GM23338 (cell line): ENCODE measurements at regions not wholly inside any gene's neighbourhood (a gene's known extent, or its start where the extent isn't known, plus 50 kb on each side); places are given as distances from the start of the nearest gene placed in this dataset.
"Not testable (repeated sequence)": the region's sequence is repeated elsewhere in the genome, so short reads cannot be mapped to it uniquely, and the experiment has no call there.

Experiments
- CREB1 ChIP-seq: fragments of 250-450 bp; sonication (Bioruptor Pico); IDR thresholded peaks from 2 replicates; pipeline ENCODE4 v1.5.0; 2020; ENCODE audit warnings: low read depth, mild to moderate bottlenecking, moderate library complexity
- EZH2 ChIP-seq: fragments of 200-600 bp; sonication (generic); IDR thresholded peaks from one replicate; pipeline ENCODE4 v1.8.0; 2017; ENCODE audit warnings: antibody characterized with exemption, mild to moderate bottlenecking, low read depth; ENCODE audit not compliant: unreplicated experiment
- JUNB ChIP-seq: IDR thresholded peaks from one replicate; pipeline ENCODE4 v1.6.1; 2016; ENCODE audit warnings: antibody characterized with exemption; ENCODE audit not compliant: unreplicated experiment
- NANOG ChIP-seq: IDR thresholded peaks from 2 replicates; pipeline ENCODE4 v1.6.1; 2016; ENCODE audit warnings: antibody characterized with exemption, borderline replicate concordance
- POLR2AphosphoS5 ChIP-seq: IDR thresholded peaks from 2 replicates; pipeline ENCODE4 v1.6.1; 2016; ENCODE audit warnings: antibody characterized with exemption, low read depth
- STAT1 ChIP-seq: IDR thresholded peaks from one replicate; pipeline ENCODE4 v1.6.1; 2016; ENCODE audit warnings: antibody characterized with exemption; ENCODE audit not compliant: unreplicated experiment
- ZNF331 ChIP-seq: fragments of 250-450 bp; sonication (Bioruptor Pico); IDR thresholded peaks from 2 replicates; pipeline ENCODE4 v1.5.0; 2020; ENCODE audit warnings: low read depth, mild to moderate bottlenecking, moderate library complexity
- TF ChIP-seq, protein P1 (sequence below), 2 experiments: fragments of 200-600 bp in 1 of 2; sonication (generic) in 1 of 2; conservative IDR thresholded peaks; 2 replicates each; pipeline versions ENCODE4 v1.5.1 to v1.6.1; 2016 to 2017; ENCODE audit warnings: antibody characterized with exemption in 2 of 2, low read depth in 2 of 2, mild to moderate bottlenecking in 2 of 2, moderate library complexity in 1 of 2
- TF ChIP-seq, protein P2 (sequence below): IDR thresholded peaks from 2 replicates; pipeline ENCODE4 v1.6.1; 2016; ENCODE audit warnings: antibody characterized with exemption

DNA sequence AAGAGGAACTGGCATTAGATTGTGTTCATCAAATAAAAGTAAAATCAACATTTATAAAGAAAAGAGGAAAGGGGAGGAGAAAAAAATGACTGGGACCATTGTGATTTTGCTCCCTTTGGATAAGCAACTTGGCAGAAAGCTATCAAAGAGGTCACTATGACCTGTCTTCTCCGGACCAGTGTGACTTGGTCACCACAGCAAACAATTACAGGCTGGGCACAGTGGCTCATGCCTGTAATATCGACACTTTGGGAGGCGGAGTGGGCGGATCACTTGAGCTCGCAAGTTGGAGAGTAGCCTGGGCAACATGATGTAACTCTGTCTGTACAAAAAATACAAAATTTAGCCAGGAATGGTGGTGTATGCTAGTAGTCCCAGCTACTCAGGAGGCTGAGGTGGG is 55.5 kb upstream of the PPIAL4F start:
- TF ChIP-seq EZH2; POLR2AphosphoS5; JUNB; ZNF331; NANOG; STAT1; CREB1 (CRISPR knock-in tag): not testable (repeated sequence)
- TF ChIP-seq, protein P1, sequence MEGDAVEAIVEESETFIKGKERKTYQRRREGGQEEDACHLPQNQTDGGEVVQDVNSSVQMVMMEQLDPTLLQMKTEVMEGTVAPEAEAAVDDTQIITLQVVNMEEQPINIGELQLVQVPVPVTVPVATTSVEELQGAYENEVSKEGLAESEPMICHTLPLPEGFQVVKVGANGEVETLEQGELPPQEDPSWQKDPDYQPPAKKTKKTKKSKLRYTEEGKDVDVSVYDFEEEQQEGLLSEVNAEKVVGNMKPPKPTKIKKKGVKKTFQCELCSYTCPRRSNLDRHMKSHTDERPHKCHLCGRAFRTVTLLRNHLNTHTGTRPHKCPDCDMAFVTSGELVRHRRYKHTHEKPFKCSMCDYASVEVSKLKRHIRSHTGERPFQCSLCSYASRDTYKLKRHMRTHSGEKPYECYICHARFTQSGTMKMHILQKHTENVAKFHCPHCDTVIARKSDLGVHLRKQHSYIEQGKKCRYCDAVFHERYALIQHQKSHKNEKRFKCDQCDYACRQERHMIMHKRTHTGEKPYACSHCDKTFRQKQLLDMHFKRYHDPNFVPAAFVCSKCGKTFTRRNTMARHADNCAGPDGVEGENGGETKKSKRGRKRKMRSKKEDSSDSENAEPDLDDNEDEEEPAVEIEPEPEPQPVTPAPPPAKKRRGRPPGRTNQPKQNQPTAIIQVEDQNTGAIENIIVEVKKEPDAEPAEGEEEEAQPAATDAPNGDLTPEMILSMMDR (conservative IDR thresholded peaks at IDR 0.05; ENCODE audit: low read depth in 2 of 2), result not testable (repeated sequence)
- TF ChIP-seq, protein P2, sequence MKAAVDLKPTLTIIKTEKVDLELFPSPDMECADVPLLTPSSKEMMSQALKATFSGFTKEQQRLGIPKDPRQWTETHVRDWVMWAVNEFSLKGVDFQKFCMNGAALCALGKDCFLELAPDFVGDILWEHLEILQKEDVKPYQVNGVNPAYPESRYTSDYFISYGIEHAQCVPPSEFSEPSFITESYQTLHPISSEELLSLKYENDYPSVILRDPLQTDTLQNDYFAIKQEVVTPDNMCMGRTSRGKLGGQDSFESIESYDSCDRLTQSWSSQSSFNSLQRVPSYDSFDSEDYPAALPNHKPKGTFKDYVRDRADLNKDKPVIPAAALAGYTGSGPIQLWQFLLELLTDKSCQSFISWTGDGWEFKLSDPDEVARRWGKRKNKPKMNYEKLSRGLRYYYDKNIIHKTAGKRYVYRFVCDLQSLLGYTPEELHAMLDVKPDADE, result not testable (repeated sequence)
